Astrocyte (in vitro differentiated cells and primary cell): ENCODE measurements at regions not wholly inside any gene's neighbourhood (a gene's known extent, or its start where the extent isn't known, plus 50 kb on each side); places are given as distances from the start of the nearest gene placed in this dataset.
A peak's percentile ranks its signal among the peaks of the same experiment; 100 is the strongest.

Experiments
- DNase-seq: peaks from one replicate; pipeline ENCODE4 v3.0.0-alpha.2; 2010; ENCODE audit warnings: low read depth
- FAIRE-seq: peaks from 2 replicates; lab custom pipeline; 2011; peaks lifted over from hg19 to GRCh38; lab: Jason Lieb, UNC
- H2AFZ ChIP-seq: 2 replicates; pipeline ENCODE4 v1.6.0; 2012; ENCODE audit warnings: low read depth, low read length, inconsistent platforms
- H3K27ac ChIP-seq: 2 replicates; pipeline ENCODE4 v1.5.1; 2011; ENCODE audit warnings: low read depth, low read length, inconsistent platforms
- H3K27me3 ChIP-seq: 2 replicates; pipeline ENCODE4 v1.6.0; 2011; ENCODE audit warnings: low read length, inconsistent platforms; ENCODE audit not compliant: insufficient read depth
- H3K36me3 ChIP-seq: 2 replicates; pipeline ENCODE4 v1.5.1; 2011; ENCODE audit warnings: low read length, inconsistent platforms; ENCODE audit not compliant: insufficient read depth
- H3K4me1 ChIP-seq: 2 replicates; pipeline ENCODE4 v1.5.1; 2011; ENCODE audit warnings: low read length, inconsistent platforms; ENCODE audit not compliant: insufficient read depth
- H3K4me2 ChIP-seq: 2 replicates; pipeline ENCODE4 v1.6.0; 2012; ENCODE audit warnings: low read length, inconsistent platforms
- H3K4me3 ChIP-seq: 2 replicates; pipeline ENCODE4 v1.5.1; 2011; ENCODE audit warnings: low read depth, mild to moderate bottlenecking, low read length, inconsistent platforms; ENCODE audit not compliant: insufficient read depth
- H3K79me2 ChIP-seq: 2 replicates; pipeline ENCODE4 v1.6.0; 2012; ENCODE audit warnings: mild to moderate bottlenecking, low read length, inconsistent platforms; ENCODE audit not compliant: insufficient read depth
- H3K9ac ChIP-seq: 2 replicates; pipeline ENCODE4 v1.6.0; 2012; ENCODE audit warnings: mild to moderate bottlenecking, low read length, inconsistent platforms
- H3K9me3 ChIP-seq: 2 replicates; pipeline ENCODE4 v1.5.1; 2012; ENCODE audit warnings: low read depth, mild to moderate bottlenecking, low read length, inconsistent platforms; ENCODE audit not compliant: insufficient read depth
- H4K20me1 ChIP-seq: 2 replicates; pipeline ENCODE4 v1.6.0; 2012; ENCODE audit warnings: low read length, inconsistent platforms; ENCODE audit not compliant: insufficient read depth
- H3K27ac Mint-ChIP-seq: one replicate; pipeline ENCODE4 v1.8.0; 2021; ENCODE audit warnings: mild to moderate bottlenecking, mixed read lengths; ENCODE audit not compliant: unreplicated experiment
- H3K27me3 Mint-ChIP-seq: one replicate; pipeline ENCODE4 v1.8.0; 2021; ENCODE audit warnings: low read depth, mixed read lengths; ENCODE audit not compliant: unreplicated experiment
- H3K36me3 Mint-ChIP-seq: one replicate; pipeline ENCODE4 v1.8.0; 2021; ENCODE audit warnings: low read depth, mixed read lengths; ENCODE audit not compliant: unreplicated experiment
- H3K4me1 Mint-ChIP-seq: one replicate; pipeline ENCODE4 v1.8.0; 2021; ENCODE audit warnings: low read depth, mixed read lengths; ENCODE audit not compliant: unreplicated experiment
- H3K4me3 Mint-ChIP-seq: one replicate; pipeline ENCODE4 v1.8.0; 2021; ENCODE audit warnings: mild to moderate bottlenecking, moderate library complexity, mixed read lengths; ENCODE audit not compliant: unreplicated experiment
- H3K9me3 Mint-ChIP-seq: one replicate; pipeline ENCODE4 v1.8.0; 2021; ENCODE audit warnings: mild to moderate bottlenecking, mixed read lengths; ENCODE audit not compliant: unreplicated experiment
- CTCF ChIP-seq: IDR thresholded peaks from 2 replicates; pipeline ENCODE4 v1.5.1; 2011; ENCODE audit warnings: low read depth, mild to moderate bottlenecking, inconsistent platforms, low read length, moderate library complexity; ENCODE audit not compliant: insufficient read depth
- EZH2 ChIP-seq: IDR thresholded peaks from 2 replicates; pipeline ENCODE4 v1.6.1; 2012; ENCODE audit warnings: mild to moderate bottlenecking, low read length, inconsistent platforms; ENCODE audit not compliant: insufficient read depth

- DNase-seq (no peak), FAIRE-seq (peak; percentile 47)
- no peak overlapping the region for H3K4me3 Mint-ChIP-seq
- no peaks in the 10 kb centered on the region for H3K36me3 Mint-ChIP-seq
- no peak overlapping the region for H3K4me3 ChIP-seq
- no peaks in the 10 kb centered on the region for H3K9me3 ChIP-seq
- peaks cover 17% of the 10 kb centered on the region for H3K4me1 ChIP-seq
- H3K27ac ChIP-seq = no peak overlapping the region
- H3K9me3 Mint-ChIP-seq = no peaks in the 10 kb centered on the region
- peak; percentile 28 for TF ChIP-seq CTCF
- no peak for TF ChIP-seq EZH2
- H4K20me1 ChIP-seq = no peaks in the 10 kb centered on the region
- H3K79me2 ChIP-seq = no peaks in the 10 kb centered on the region
- no peak overlapping the region for H3K27ac Mint-ChIP-seq
- H3K36me3 ChIP-seq = no peaks in the 10 kb centered on the region
- H2AFZ ChIP-seq = no peak overlapping the region
- no peak overlapping the region for H3K4me2 ChIP-seq
- no peaks in the 10 kb centered on the region for H3K27me3 Mint-ChIP-seq
- H3K4me1 Mint-ChIP-seq = peaks cover 11% of the 10 kb centered on the region
- no peaks in the 10 kb centered on the region for H3K27me3 ChIP-seq
- no peak overlapping the region for H3K9ac ChIP-seq
These were observed 544.5 kb downstream of the PPP4R3C start for GRCh38 chrX:26918631-26919030.

GRCh38 chrX:26916991-26917390 is 546.1 kb downstream of the PPP4R3C start:
- Mint-ChIP-seq H3K27ac (no peak overlapping the region), H3K4me1 (peaks cover 11% of the 10 kb centered on the region), H3K9me3 (no peaks in the 10 kb centered on the region), H3K27me3 (no peaks in the 10 kb centered on the region), H3K36me3 (no peaks in the 10 kb centered on the region), H3K4me3 (no peak overlapping the region)
- peaks cover 15% of the 10 kb centered on the region for H3K4me1 ChIP-seq
- H4K20me1 ChIP-seq = no peaks in the 10 kb centered on the region
- H3K27ac ChIP-seq = peak overlapping the region; percentile 12
- H3K79me2 ChIP-seq = no peaks in the 10 kb centered on the region
- H3K9ac ChIP-seq = no peak overlapping the region
- H2AFZ ChIP-seq = no peak overlapping the region
- H3K36me3 ChIP-seq = no peaks in the 10 kb centered on the region
- FAIRE-seq (no peak), DNase-seq (no peak)
- H3K27me3 ChIP-seq = no peaks in the 10 kb centered on the region
- no peak overlapping the region for H3K4me3 ChIP-seq
- no peaks in the 10 kb centered on the region for H3K9me3 ChIP-seq
- no peak overlapping the region for H3K4me2 ChIP-seq
- TF ChIP-seq CTCF = no peak
- no peak for TF ChIP-seq EZH2

GRCh38 chrX:26915064-26915463 is 548.1 kb downstream of the PPP4R3C start:
- peak; percentile 15 for DNase-seq
- Histone ChIP-seq H3K27me3 (no peaks in the 10 kb centered on the region), H3K79me2 (no peaks in the 10 kb centered on the region), H4K20me1 (no peaks in the 10 kb centered on the region), H3K27ac (peak overlapping the region; percentile 31), H3K4me2 (peak overlapping the region; percentile 35), H3K36me3 (no peaks in the 10 kb centered on the region), H2AFZ (no peak overlapping the region), H3K9me3 (no peaks in the 10 kb centered on the region), H3K4me3 (no peak overlapping the region), H3K4me1 (peaks cover 15% of the 10 kb centered on the region), H3K9ac (no peak overlapping the region)
- no peak overlapping the region for H3K4me3 Mint-ChIP-seq
- peaks cover 11% of the 10 kb centered on the region for H3K4me1 Mint-ChIP-seq
- H3K9me3 Mint-ChIP-seq = no peaks in the 10 kb centered on the region
- H3K27ac Mint-ChIP-seq = peak overlapping the region; percentile 37
- TF ChIP-seq EZH2 = no peak
- no peak for TF ChIP-seq CTCF
- no peaks in the 10 kb centered on the region for H3K27me3 Mint-ChIP-seq
- peak; percentile 85 for FAIRE-seq
- no peaks in the 10 kb centered on the region for H3K36me3 Mint-ChIP-seq
